Chondrocyte (in vitro differentiated cells): ENCODE measurements at regions not wholly inside any gene's neighbourhood (a gene's known extent, or its start where the extent isn't known, plus 50 kb on each side); places are given as distances from the start of the nearest gene placed in this dataset.

Experiments used
- DNase-seq: peaks from one replicate; pipeline ENCODE4 v3.0.0; 2021; ENCODE audit warnings: mixed read lengths, low spot score
- H3K27ac Mint-ChIP-seq: one replicate; pipeline ENCODE4 v1.8.0; 2021; ENCODE audit warnings: mild to moderate bottlenecking, moderate library complexity, mixed read lengths; ENCODE audit not compliant: unreplicated experiment
- H3K27me3 Mint-ChIP-seq: 2 replicates; pipeline ENCODE4 v1.8.0; 2021; ENCODE audit warnings: low read depth, mixed read lengths
- H3K36me3 Mint-ChIP-seq: 2 replicates; pipeline ENCODE4 v1.8.0; 2021; ENCODE audit warnings: low read depth, mixed read lengths
- H3K4me1 Mint-ChIP-seq: 2 replicates; pipeline ENCODE4 v1.8.0; 2021; ENCODE audit warnings: low read depth, mild to moderate bottlenecking, mixed read lengths
- H3K4me3 Mint-ChIP-seq: one replicate; pipeline ENCODE4 v1.8.0; 2021; ENCODE audit warnings: mild to moderate bottlenecking, moderate library complexity, mixed read lengths; ENCODE audit not compliant: unreplicated experiment
- H3K9me3 Mint-ChIP-seq: 2 replicates; pipeline ENCODE4 v1.8.0; 2021; ENCODE audit warnings: low read depth, mixed read lengths
- TF ChIP-seq, protein P1 (sequence below): fragments of 200-600 bp; sonication (generic); IDR thresholded peaks from 2 replicates; pipeline ENCODE4 v1.5.0; 2021; ENCODE audit warnings: antibody characterized with exemption, mild to moderate bottlenecking, moderate library complexity

DNA sequence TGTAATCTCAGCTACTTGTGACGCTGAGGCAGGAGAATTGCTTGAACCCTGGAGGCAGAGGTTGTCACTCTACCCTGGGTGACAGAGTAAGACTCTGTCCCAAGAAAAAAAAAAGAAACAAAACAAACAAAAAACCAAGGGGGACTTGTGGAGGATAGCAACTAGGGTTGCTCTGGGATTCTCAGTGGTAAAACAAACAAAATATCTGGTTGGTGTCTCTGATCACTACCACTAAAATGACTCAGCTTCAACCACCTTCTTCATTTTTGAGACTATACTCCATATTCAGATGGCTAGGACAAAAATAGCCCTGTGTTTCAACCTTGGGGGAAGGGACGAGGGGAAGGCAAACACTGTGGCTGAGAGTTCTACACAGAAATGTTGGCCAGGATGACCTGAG, 110.3 kb downstream of the ARRDC3 start:
- peaks cover 17% of the 10 kb centered on the region for H3K4me1 Mint-ChIP-seq
- peak overlapping the region; percentile 55 for H3K27ac Mint-ChIP-seq
- H3K36me3 Mint-ChIP-seq: no peaks in the 10 kb centered on the region
- H3K9me3 Mint-ChIP-seq: no peaks in the 10 kb centered on the region
- no peak for DNase-seq
- H3K4me3 Mint-ChIP-seq: no peak overlapping the region
- H3K27me3 Mint-ChIP-seq: no peaks in the 10 kb centered on the region
- TF ChIP-seq, protein P1, sequence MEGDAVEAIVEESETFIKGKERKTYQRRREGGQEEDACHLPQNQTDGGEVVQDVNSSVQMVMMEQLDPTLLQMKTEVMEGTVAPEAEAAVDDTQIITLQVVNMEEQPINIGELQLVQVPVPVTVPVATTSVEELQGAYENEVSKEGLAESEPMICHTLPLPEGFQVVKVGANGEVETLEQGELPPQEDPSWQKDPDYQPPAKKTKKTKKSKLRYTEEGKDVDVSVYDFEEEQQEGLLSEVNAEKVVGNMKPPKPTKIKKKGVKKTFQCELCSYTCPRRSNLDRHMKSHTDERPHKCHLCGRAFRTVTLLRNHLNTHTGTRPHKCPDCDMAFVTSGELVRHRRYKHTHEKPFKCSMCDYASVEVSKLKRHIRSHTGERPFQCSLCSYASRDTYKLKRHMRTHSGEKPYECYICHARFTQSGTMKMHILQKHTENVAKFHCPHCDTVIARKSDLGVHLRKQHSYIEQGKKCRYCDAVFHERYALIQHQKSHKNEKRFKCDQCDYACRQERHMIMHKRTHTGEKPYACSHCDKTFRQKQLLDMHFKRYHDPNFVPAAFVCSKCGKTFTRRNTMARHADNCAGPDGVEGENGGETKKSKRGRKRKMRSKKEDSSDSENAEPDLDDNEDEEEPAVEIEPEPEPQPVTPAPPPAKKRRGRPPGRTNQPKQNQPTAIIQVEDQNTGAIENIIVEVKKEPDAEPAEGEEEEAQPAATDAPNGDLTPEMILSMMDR: no peak

DNA sequence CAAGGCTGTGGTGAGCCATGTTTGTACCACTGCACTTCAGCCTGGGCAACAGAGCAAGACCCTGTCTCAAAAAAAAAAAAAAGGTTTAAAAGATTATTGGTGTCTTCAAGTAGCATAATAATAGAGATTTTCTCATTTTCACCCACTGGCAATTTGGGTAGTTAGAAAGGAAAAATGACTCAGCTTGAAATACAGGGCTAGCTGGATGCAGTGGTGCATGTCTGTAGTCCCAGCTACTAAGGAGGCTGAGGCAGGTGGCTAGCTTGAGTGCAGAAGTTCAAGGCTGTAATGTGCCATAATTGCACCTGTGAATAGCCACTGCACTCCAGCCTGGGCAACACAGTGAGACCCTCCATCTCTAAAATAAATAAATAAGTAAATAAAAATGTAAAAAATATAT, 111.1 kb downstream of the ARRDC3 start:
- Mint-ChIP-seq H3K9me3 (no peaks in the 10 kb centered on the region), H3K27ac (no peak overlapping the region), H3K4me1 (peaks cover 10% of the 10 kb centered on the region)

DNA sequence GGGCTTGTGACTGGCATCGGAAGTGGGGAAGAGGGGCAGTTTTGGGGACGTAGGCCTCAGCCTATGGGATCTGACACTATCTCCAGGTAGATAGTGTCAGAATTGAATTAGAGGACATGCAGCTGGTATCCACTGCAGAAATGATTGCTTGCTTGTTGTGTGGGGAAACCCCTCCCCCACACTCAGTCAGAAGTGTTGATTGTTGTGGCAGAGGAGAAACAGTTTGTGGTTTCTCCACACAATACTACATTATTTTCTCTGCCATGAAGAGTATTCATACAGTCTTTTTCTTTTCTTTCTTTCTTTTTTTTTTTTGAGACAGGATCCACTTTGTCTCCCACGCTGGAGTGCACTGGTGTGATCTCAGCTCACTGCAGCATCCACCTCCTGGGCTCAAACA, 113.9 kb downstream of the ARRDC3 start:
- no peaks in the 10 kb centered on the region for H3K9me3 Mint-ChIP-seq
- H3K4me1 Mint-ChIP-seq: peaks cover 16% of the 10 kb centered on the region
- no peak overlapping the region for H3K4me3 Mint-ChIP-seq
- H3K36me3 Mint-ChIP-seq: no peaks in the 10 kb centered on the region
- DNase-seq: no peak
- no peaks in the 10 kb centered on the region for H3K27me3 Mint-ChIP-seq
- no peak overlapping the region for H3K27ac Mint-ChIP-seq
- TF ChIP-seq, protein P1: no peak

More for the DNA sequence above, 111.1 kb downstream of the ARRDC3 start:
- Mint-ChIP-seq H3K4me3 (no peak overlapping the region), H3K36me3 (no peaks in the 10 kb centered on the region), H3K27me3 (no peaks in the 10 kb centered on the region)
- no peak for DNase-seq
- TF ChIP-seq, protein P1: no peak

DNA sequence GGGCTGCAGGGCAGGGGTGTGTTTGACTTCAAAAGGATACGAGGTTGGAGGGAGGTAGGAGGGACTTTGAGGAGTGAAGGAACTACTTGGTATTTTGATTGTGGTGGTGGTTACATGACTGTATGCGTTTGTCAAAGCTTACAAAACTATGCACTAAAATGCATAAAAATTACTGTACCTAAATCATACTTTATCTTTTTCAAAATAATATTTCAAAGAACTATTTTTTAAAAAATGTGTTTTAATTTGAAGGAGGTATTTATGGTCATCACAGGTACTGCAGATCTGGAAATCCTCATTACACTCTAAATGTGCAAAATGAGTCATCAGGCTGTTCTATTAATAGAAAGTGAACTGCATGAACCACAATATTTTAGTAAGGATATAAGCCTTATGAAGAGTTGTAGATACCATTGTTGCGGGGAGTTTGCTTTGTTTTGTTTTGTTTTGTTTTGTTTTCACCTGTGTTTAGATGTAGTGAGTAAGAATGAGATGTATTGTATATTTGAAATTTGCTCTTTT, 116.9 kb downstream of the ARRDC3 start:
- TF ChIP-seq, protein P1: peak; percentile 58
- Mint-ChIP-seq H3K4me3 (no peak overlapping the region), H3K36me3 (no peaks in the 10 kb centered on the region), H3K4me1 (peaks cover 9% of the 10 kb centered on the region), H3K27me3 (no peaks in the 10 kb centered on the region), H3K9me3 (no peaks in the 10 kb centered on the region), H3K27ac (no peak overlapping the region)
- no peak for DNase-seq

DNA sequence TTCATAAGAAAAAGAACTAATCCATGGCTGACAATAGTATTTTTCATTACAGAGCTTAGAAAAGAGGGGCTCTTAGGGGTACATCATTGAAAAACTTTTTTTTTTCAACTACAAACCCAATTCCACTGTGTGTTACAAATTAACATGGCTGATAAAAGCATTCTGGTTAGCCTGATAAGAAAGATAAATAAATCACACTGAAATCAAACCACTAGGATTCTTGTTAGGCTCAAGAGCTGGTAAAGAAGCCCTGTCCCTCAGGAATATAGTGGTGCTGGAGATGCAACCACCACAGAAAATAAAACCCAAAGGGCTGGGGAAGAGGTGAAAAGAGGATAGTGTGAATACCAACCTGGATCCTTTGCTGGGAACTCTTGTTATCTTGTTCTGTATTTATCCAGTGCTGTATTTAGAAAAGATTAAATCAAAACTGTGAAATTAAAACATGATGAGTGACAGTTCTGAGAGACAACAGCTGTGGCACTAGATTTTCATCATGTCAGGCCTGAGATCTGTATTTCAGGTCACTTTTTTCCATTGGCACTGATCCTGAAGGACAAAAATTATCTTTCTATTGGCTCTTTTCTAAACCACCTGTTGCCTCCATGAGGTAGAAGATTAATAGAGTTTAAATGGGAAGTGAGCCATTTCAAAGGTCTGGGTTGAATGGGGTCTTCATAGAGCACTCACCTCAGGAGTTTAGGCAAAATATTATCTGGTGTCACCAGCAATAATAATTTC, 118.6 kb downstream of the ARRDC3 start:
- H3K4me3 Mint-ChIP-seq: no peak overlapping the region
- peaks cover 9% of the 10 kb centered on the region for H3K4me1 Mint-ChIP-seq
- no peaks in the 10 kb centered on the region for H3K27me3 Mint-ChIP-seq
- H3K27ac Mint-ChIP-seq: no peak overlapping the region
- TF ChIP-seq, protein P1: no peak
- H3K36me3 Mint-ChIP-seq: no peaks in the 10 kb centered on the region
- DNase-seq: no peak
- no peaks in the 10 kb centered on the region for H3K9me3 Mint-ChIP-seq
